ENCODE measurements at regions not wholly inside any gene's neighbourhood (a gene's known extent, or its start where the extent isn't known, plus 50 kb on each side); places are given as distances from the start of the nearest gene placed in this dataset.

DNA sequence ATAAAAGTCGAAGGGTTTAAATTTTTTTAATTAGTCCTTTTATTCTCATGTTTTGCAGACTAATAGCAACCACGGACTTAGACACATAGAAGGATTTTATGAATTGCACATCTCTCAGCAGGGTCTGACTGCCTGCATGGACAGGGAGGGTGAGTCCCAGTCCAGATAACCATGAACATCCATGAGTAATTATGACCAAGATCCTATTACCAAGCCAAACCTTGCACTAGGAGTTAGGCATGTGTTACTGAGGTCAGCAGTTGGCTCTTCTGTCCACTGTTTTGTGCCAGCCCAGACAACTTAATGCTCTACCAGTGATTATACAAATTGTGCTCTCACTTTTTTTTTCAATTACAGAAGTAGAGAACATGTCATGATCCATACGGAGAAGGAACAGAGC is 211.2 kb downstream of the MAFB start:
- H3K56ac ChIP-seq (replicated peaks; ENCODE audit: insufficient read length, low read depth, low read length): no peak overlapping the region
- H3K18ac ChIP-seq (ENCODE audit: extremely low read depth, low read length): no peak overlapping the region
- H3K27ac ChIP-seq (ENCODE audit: low read depth, low read length): no peak overlapping the region
- H2BK12ac ChIP-seq (ENCODE audit: low read depth, low read length): no peak overlapping the region
- H3K9ac ChIP-seq (replicated peaks in 1 of 4; ENCODE audit: extremely low read depth in 1 of 4, low read depth in 3 of 4, low read length in 3 of 4): no peak overlapping the region
- CTCF ChIA-PET (ENCODE audit: partially characterized antibody): no interaction called here
- H3K9me3 ChIP-seq (ENCODE audit: insufficient read depth in 2 of 2, low read depth in 1 of 2, low read length in 1 of 2): no peaks in the 10 kb centered on the region
- H4K5ac ChIP-seq (ENCODE audit: insufficient read length, low read depth, low read length): no peak overlapping the region
- H3K79me2 ChIP-seq (ENCODE audit: control insufficient read depth in 1 of 2, insufficient read depth in 2 of 2, low read length in 2 of 2): no peaks in the 10 kb centered on the region
- H2BK5ac ChIP-seq (ENCODE audit: low read depth, low read length): no peak overlapping the region
- no peak overlapping the region for H3K23ac ChIP-seq (ENCODE audit: insufficient read length)
- H3K27me3 ChIP-seq (replicated peaks in 1 of 4; ENCODE audit: control insufficient read depth in 3 of 4, extremely low read depth in 1 of 4, insufficient read depth in 3 of 4, low read length in 3 of 4): no peaks in the 10 kb centered on the region
- WGBS, 2 experiments (ENCODE audit: extremely low coverage in 1 of 2, insufficient coverage in 1 of 2, insufficient read length in 1 of 2, insufficient replicate concordance in 2 of 2, low coverage in 1 of 2, low lambda C conversion rate in 2 of 2, missing lambda C conversion rate in 1 of 2): 70% methylated on average over 3 of the region's 3 CpGs; no CpG with 5 or more reads in 1 of the 2 experiments
- no peak overlapping the region for H2AFZ ChIP-seq (ENCODE audit: low read length)
- H2BK15ac ChIP-seq (ENCODE audit: low read length): no peak overlapping the region
- H3K4me2 ChIP-seq (ENCODE audit: insufficient read depth in 1 of 2, low read depth in 2 of 2, low read length in 2 of 2): no peak overlapping the region
- no peak overlapping the region for H2AK5ac ChIP-seq (ENCODE audit: low read depth, low read length)
- H3K4me1 ChIP-seq (replicated peaks in 1 of 4; ENCODE audit: control insufficient read depth in 3 of 4, insufficient read depth in 4 of 4, low read length in 3 of 4): no peaks in the 10 kb centered on the region
- TF ChIP-seq MAFK (IDR thresholded peaks at IDR 0.05; ENCODE audit: low read depth, low read length): no peak
- TF ChIP-seq POU5F1 (IDR thresholded peaks at IDR 0.05; ENCODE audit: low read depth, low read length): no peak
- no peak for TF ChIP-seq SP2 (IDR thresholded peaks at IDR 0.05; ENCODE audit: low read length)
- TF ChIP-seq, protein P1, sequence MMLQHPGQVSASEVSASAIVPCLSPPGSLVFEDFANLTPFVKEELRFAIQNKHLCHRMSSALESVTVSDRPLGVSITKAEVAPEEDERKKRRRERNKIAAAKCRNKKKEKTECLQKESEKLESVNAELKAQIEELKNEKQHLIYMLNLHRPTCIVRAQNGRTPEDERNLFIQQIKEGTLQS (IDR thresholded peaks at IDR 0.05; ENCODE audit: insufficient read depth, low read depth, low read length): no peak
- TF ChIP-seq ASH2L (IDR thresholded peaks at IDR 0.05; ENCODE audit: low read length): no peak
- no peak for TF ChIP-seq TEAD4 (IDR thresholded peaks at IDR 0.05; ENCODE audit: low read depth, low read length)
- TF ChIP-seq SP4 (IDR thresholded peaks at IDR 0.05; ENCODE audit: low read length): no peak
- TF ChIP-seq FOSL1 (IDR thresholded peaks at IDR 0.05; ENCODE audit: insufficient read depth, low read depth, low read length): no peak
- TF ChIP-seq, protein P2, sequence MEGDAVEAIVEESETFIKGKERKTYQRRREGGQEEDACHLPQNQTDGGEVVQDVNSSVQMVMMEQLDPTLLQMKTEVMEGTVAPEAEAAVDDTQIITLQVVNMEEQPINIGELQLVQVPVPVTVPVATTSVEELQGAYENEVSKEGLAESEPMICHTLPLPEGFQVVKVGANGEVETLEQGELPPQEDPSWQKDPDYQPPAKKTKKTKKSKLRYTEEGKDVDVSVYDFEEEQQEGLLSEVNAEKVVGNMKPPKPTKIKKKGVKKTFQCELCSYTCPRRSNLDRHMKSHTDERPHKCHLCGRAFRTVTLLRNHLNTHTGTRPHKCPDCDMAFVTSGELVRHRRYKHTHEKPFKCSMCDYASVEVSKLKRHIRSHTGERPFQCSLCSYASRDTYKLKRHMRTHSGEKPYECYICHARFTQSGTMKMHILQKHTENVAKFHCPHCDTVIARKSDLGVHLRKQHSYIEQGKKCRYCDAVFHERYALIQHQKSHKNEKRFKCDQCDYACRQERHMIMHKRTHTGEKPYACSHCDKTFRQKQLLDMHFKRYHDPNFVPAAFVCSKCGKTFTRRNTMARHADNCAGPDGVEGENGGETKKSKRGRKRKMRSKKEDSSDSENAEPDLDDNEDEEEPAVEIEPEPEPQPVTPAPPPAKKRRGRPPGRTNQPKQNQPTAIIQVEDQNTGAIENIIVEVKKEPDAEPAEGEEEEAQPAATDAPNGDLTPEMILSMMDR (IDR thresholded peaks at IDR 0.05; ENCODE audit: control extremely low read depth in 1 of 3, insufficient read depth in 1 of 3, low read depth in 1 of 3, low read length in 3 of 3): no peak
- TF ChIP-seq, protein P3, sequence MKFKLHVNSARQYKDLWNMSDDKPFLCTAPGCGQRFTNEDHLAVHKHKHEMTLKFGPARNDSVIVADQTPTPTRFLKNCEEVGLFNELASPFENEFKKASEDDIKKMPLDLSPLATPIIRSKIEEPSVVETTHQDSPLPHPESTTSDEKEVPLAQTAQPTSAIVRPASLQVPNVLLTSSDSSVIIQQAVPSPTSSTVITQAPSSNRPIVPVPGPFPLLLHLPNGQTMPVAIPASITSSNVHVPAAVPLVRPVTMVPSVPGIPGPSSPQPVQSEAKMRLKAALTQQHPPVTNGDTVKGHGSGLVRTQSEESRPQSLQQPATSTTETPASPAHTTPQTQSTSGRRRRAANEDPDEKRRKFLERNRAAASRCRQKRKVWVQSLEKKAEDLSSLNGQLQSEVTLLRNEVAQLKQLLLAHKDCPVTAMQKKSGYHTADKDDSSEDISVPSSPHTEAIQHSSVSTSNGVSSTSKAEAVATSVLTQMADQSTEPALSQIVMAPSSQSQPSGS (IDR thresholded peaks at IDR 0.05; ENCODE audit: low read length): no peak
- no peak overlapping the region for H4K8ac ChIP-seq (ENCODE audit: extremely low read depth, insufficient read depth, low read length)
- no peak overlapping the region for H2BK120ac ChIP-seq (replicated peaks; ENCODE audit: low read depth, low read length)
- H3K23me2 ChIP-seq (ENCODE audit: low read depth, low read length): no peaks in the 10 kb centered on the region
- H3K4me3 ChIP-seq (ENCODE audit: extremely low read depth in 1 of 4, insufficient read depth in 2 of 4, low read depth in 3 of 4, low read length in 4 of 4): no peak overlapping the region
- no peaks in the 10 kb centered on the region for H3K79me1 ChIP-seq (ENCODE audit: low read depth, low read length)
- FAIRE-seq: no peak
- no peak overlapping the region for H3K4ac ChIP-seq (replicated peaks; ENCODE audit: insufficient read length, low read depth, low read length)
- H3K36me3 ChIP-seq (ENCODE audit: control insufficient read depth in 2 of 4, insufficient read depth in 4 of 4, low read length in 3 of 4): no peaks in the 10 kb centered on the region
- H4K91ac ChIP-seq (replicated peaks; ENCODE audit: insufficient read length, low read length): no peak overlapping the region
- H4K20me1 ChIP-seq (replicated peaks in 1 of 2; ENCODE audit: control insufficient read depth in 1 of 2, insufficient read depth in 2 of 2, low read length in 2 of 2): no peaks in the 10 kb centered on the region
- no peak for DNase-seq (ENCODE audit: low read depth in 1 of 2, low spot score in 2 of 2)
- no peak overlapping the region for H2BK20ac ChIP-seq (ENCODE audit: low read length)
- POLR2A ChIA-PET (ENCODE audit: partially characterized antibody): no interaction called here
- H3K14ac ChIP-seq (ENCODE audit: insufficient read length): no peak overlapping the region
